Liver (tissue), 3 donors: ENCODE measurements at regions not wholly inside any gene's neighbourhood (a gene's known extent, or its start where the extent isn't known, plus 50 kb on each side); places are given as distances from the start of the nearest gene placed in this dataset.

Experiments
- CTCF ChIP-seq: fragments of 150-350 bp; IDR thresholded peaks from 2 replicates; pipeline ENCODE4 v1.5.1; 2017; ENCODE audit warnings: improper control_type of control experiment, low read depth, low read length; ENCODE audit not compliant: missing input control
- FOXA1 ChIP-seq: IDR thresholded peaks from 2 replicates; pipeline ENCODE4 v1.6.1; 2016; ENCODE audit warnings: antibody characterized with exemption
- GABPA ChIP-seq, 2 donors: IDR thresholded peaks in 1 of 2; conservative IDR thresholded peaks in 1 of 2; 2 replicates each; pipeline ENCODE4 v1.6.1; 2016; ENCODE audit warnings: antibody characterized with exemption in 2 of 2, mild to moderate bottlenecking in 1 of 2, moderate library complexity in 1 of 2
- HNF4A ChIP-seq, 2 donors: conservative IDR thresholded peaks; 2 replicates each; pipeline ENCODE4 v1.6.1; 2016; ENCODE audit warnings: antibody characterized with exemption in 2 of 2, mild to moderate bottlenecking in 2 of 2
- HNF4G ChIP-seq: IDR thresholded peaks from 2 replicates; pipeline ENCODE4 v1.6.1; 2016; ENCODE audit warnings: antibody characterized with exemption
- MAX ChIP-seq: IDR thresholded peaks from 2 replicates; pipeline ENCODE4 v1.6.1; 2016; ENCODE audit warnings: antibody characterized with exemption
- RAD21 ChIP-seq, 2 donors: IDR thresholded peaks; 2 replicates each; pipeline ENCODE4 v1.6.1; 2016; ENCODE audit warnings: antibody characterized with exemption in 2 of 2, mild to moderate bottlenecking in 2 of 2
- RXRA ChIP-seq, 2 donors: IDR thresholded peaks; 2 replicates each; pipeline ENCODE4 v1.6.1; 2017 to 2018; ENCODE audit warnings: antibody characterized with exemption in 2 of 2, mild to moderate bottlenecking in 1 of 2
- SP1 ChIP-seq: IDR thresholded peaks from 2 replicates; pipeline ENCODE4 v1.6.1; 2018; ENCODE audit warnings: antibody characterized with exemption, mild to moderate bottlenecking
- TAF1 ChIP-seq: conservative IDR thresholded peaks from 2 replicates; pipeline ENCODE4 v1.6.1; 2016; ENCODE audit warnings: antibody characterized with exemption, mild to moderate bottlenecking
- YY1 ChIP-seq: IDR thresholded peaks from 2 replicates; pipeline ENCODE4 v1.6.1; 2016; ENCODE audit warnings: antibody characterized with exemption, mild to moderate bottlenecking
- TF ChIP-seq, protein P1 (sequence below): IDR thresholded peaks from 2 replicates; pipeline ENCODE4 v1.6.1; 2016; ENCODE audit warnings: antibody characterized with exemption
- TF ChIP-seq, protein P2 (sequence below): IDR thresholded peaks from 2 replicates; pipeline ENCODE4 v1.6.1; 2016; ENCODE audit warnings: antibody characterized with exemption
- donor health status: healthy.
- donor health status: healthy.

- TF ChIP-seq RXRA (IDR thresholded peaks at IDR 0.05) (no peak), CTCF (no peak), RAD21 (IDR thresholded peaks at IDR 0.05) (peak in 1 of 2 donors; percentile 21), TAF1 (no peak), YY1 (no peak), MAX (no peak), FOXA1 (no peak), SP1 (no peak), GABPA (IDR thresholded peaks at IDR 0.05 in 1 of 2, conservative IDR thresholded peaks at IDR 0.05 in 1 of 2) (no peak), HNF4A (conservative IDR thresholded peaks at IDR 0.05) (no peak), HNF4G (no peak)
- TF ChIP-seq, protein P1, sequence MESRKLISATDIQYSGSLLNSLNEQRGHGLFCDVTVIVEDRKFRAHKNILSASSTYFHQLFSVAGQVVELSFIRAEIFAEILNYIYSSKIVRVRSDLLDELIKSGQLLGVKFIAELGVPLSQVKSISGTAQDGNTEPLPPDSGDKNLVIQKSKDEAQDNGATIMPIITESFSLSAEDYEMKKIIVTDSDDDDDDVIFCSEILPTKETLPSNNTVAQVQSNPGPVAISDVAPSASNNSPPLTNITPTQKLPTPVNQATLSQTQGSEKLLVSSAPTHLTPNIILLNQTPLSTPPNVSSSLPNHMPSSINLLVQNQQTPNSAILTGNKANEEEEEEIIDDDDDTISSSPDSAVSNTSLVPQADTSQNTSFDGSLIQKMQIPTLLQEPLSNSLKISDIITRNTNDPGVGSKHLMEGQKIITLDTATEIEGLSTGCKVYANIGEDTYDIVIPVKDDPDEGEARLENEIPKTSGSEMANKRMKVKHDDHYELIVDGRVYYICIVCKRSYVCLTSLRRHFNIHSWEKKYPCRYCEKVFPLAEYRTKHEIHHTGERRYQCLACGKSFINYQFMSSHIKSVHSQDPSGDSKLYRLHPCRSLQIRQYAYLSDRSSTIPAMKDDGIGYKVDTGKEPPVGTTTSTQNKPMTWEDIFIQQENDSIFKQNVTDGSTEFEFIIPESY, result no peak
- TF ChIP-seq, protein P2, sequence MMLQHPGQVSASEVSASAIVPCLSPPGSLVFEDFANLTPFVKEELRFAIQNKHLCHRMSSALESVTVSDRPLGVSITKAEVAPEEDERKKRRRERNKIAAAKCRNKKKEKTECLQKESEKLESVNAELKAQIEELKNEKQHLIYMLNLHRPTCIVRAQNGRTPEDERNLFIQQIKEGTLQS, result no peak
Observed at GRCh38 chr6:134741200-134741536, 208.7 kb downstream of the ALDH8A1 start.
